K562 (cell line): ENCODE measurements at regions not wholly inside any gene's neighbourhood (a gene's known extent, or its start where the extent isn't known, plus 50 kb on each side); places are given as distances from the start of the nearest gene placed in this dataset.

Experiments
- CCNT2 ChIP-seq: IDR thresholded peaks from 2 replicates; pipeline ENCODE4 v1.6.1; 2011; ENCODE audit warnings: borderline replicate concordance, low read depth, mild to moderate bottlenecking, moderate library complexity, mixed read lengths, low read length; ENCODE audit not compliant: insufficient read length; ENCODE audit errors: extremely low read depth
- FOXJ3 ChIP-seq: sonication (generic); formaldehyde crosslinking; IDR thresholded peaks from 2 replicates; pipeline ENCODE4 v1.4.0; 2020; ENCODE audit warnings: mild to moderate bottlenecking, missing genetic modification reagents
- GTF2E2 ChIP-seq: fragments of 200-800 bp; sonication (Bioruptor generic); IDR thresholded peaks from 2 replicates; pipeline ENCODE4 v1.6.1; 2016; ENCODE audit warnings: missing genetic modification characterization, missing compliant biosample characterization
- HBP1 ChIP-seq: fragments of 450-650 bp; formaldehyde crosslinking; IDR thresholded peaks from 2 replicates; pipeline ENCODE4 v1.4.0; 2022; ENCODE audit warnings: missing genetic modification characterization
- HINFP ChIP-seq: fragments of 450-650 bp; conservative IDR thresholded peaks from 2 replicates; pipeline ENCODE4 v1.6.1; 2016; ENCODE audit warnings: missing genetic modification characterization, low read depth, mild to moderate bottlenecking, control low read depth, missing compliant biosample characterization
- HSF4 ChIP-seq: fragments of 250-450 bp; sonication (Bioruptor Pico); IDR thresholded peaks from 2 replicates; pipeline ENCODE4 v2.1.2; 2022; ENCODE audit warnings: mild to moderate bottlenecking, moderate library complexity, borderline replicate concordance
- IFI16 ChIP-seq: fragments of 250-450 bp; sonication (Bioruptor Pico); IDR thresholded peaks from 2 replicates; pipeline ENCODE4 v2.1.2; 2022; ENCODE audit warnings: mild to moderate bottlenecking, inconsistent platforms
- MYNN ChIP-seq, 2 experiments: sonication (generic); formaldehyde crosslinking in 1 of 2; IDR thresholded peaks; 2 replicates each; pipeline versions ENCODE4 v1.5.0 to v1.6.1; 2016 to 2020; ENCODE audit warnings: antibody characterized with exemption in 1 of 2, missing genetic modification reagents in 1 of 2
- NELFE ChIP-seq: IDR thresholded peaks from 2 replicates; pipeline ENCODE4 v1.6.1; 2011; ENCODE audit warnings: mild to moderate bottlenecking; ENCODE audit not compliant: insufficient read depth, insufficient read length
- NFRKB ChIP-seq: fragments of 450-650 bp; IDR thresholded peaks from 2 replicates; pipeline ENCODE4 v1.6.1; 2016; ENCODE audit warnings: low read depth
- PRPF4 ChIP-seq: fragments of 200-400 bp; formaldehyde crosslinking; IDR thresholded peaks from one replicate; pipeline ENCODE4 v1.6.1; 2017; ENCODE audit warnings: low read length, low read depth, mild to moderate bottlenecking; ENCODE audit not compliant: insufficient read depth, poor library complexity, severe bottlenecking
- PURB ChIP-seq: sonication (generic); formaldehyde crosslinking; IDR thresholded peaks from 2 replicates; pipeline ENCODE4 v1.9.0; 2021; ENCODE audit warnings: low read depth, mild to moderate bottlenecking, missing genetic modification reagents
- RB1 ChIP-seq: fragments of 450-650 bp; IDR thresholded peaks from 2 replicates; pipeline ENCODE4 v1.6.1; 2017; ENCODE audit warnings: low read depth, mild to moderate bottlenecking
- RBM25 ChIP-seq: fragments of 200-400 bp; formaldehyde crosslinking; IDR thresholded peaks from 2 replicates; pipeline ENCODE4 v1.6.1; 2018; ENCODE audit warnings: low read length, low read depth, moderate library complexity; ENCODE audit not compliant: severe bottlenecking
- SRF ChIP-seq, 2 experiments: fragments of 250-450, 450-650 bp in 1 of 2; sonication (Bioruptor Pico) in 1 of 2; sonication (generic) in 1 of 2; formaldehyde crosslinking; IDR thresholded peaks; 2 replicates each; pipeline versions ENCODE4 v1.5.0 to v1.5.1; 2020 to 2022; ENCODE audit warnings: mild to moderate bottlenecking in 1 of 2, missing genetic modification reagents in 1 of 2
- THRB ChIP-seq: fragments of 450-650 bp; formaldehyde crosslinking; conservative IDR thresholded peaks from 2 replicates; pipeline ENCODE4 v1.4.0; 2022; ENCODE audit warnings: mild to moderate bottlenecking, missing genetic modification characterization
- YBX1 ChIP-seq: fragments of 450-650 bp; IDR thresholded peaks from 2 replicates; pipeline ENCODE4 v1.7.1; 2016; ENCODE audit warnings: mild to moderate bottlenecking
- ZNF436 ChIP-seq: fragments of 250-450, 450-650 bp; sonication (Bioruptor Pico); formaldehyde crosslinking; IDR thresholded peaks from 2 replicates; pipeline ENCODE4 v1.7.0; 2020; ENCODE audit warnings: mild to moderate bottlenecking
- ZNF512 ChIP-seq: IDR thresholded peaks from 2 replicates; pipeline ENCODE4 v1.6.1; 2016; ENCODE audit warnings: missing genetic modification characterization, missing compliant biosample characterization
- ZNF583 ChIP-seq: fragments of 250-450 bp; sonication (Bioruptor Pico); IDR thresholded peaks from 2 replicates; pipeline ENCODE4 v1.4.0; 2020
- ZNF79 ChIP-seq: fragments of 250-450 bp; sonication (Bioruptor Pico); IDR thresholded peaks from 2 replicates; pipeline ENCODE4 v1.4.0; 2020; ENCODE audit warnings: low read depth, mild to moderate bottlenecking, moderate library complexity
- ZNF830 ChIP-seq: fragments of 250-450 bp; sonication (Bioruptor Pico); IDR thresholded peaks from 2 replicates; pipeline ENCODE4 v1.5.0; 2021; ENCODE audit warnings: mild to moderate bottlenecking

GRCh38 chr6:26205625-26206574 is 118.7 kb downstream of the HFE start (continued):
- no peak for TF ChIP-seq SRF (CRISPR knock-in tag; IDR thresholded peaks at IDR 0.05)
- TF ChIP-seq THRB (CRISPR knock-in tag): peak; percentile 8
- TF ChIP-seq HSF4 (CRISPR knock-in tag): no peak
- TF ChIP-seq YBX1: no peak
- peak; percentile 61; the same call in 1 of the 2 replicates for TF ChIP-seq NFRKB
- TF ChIP-seq ZNF79: no peak
- TF ChIP-seq PURB (CRISPR knock-in tag): no peak
- TF ChIP-seq ZNF830 (CRISPR knock-in tag): 0 out of 2 replicates have a peak, but pooled peaks have one; percentile 55
- TF ChIP-seq HBP1 (CRISPR knock-in tag): peak; percentile 6; the same call in 1 of the 2 replicates
- TF ChIP-seq MYNN (IDR thresholded peaks at IDR 0.05): 0 out of 2 replicates have a peak, but pooled peaks have one; percentile 29
- no peak for TF ChIP-seq MYNN (CRISPR knock-in tag; IDR thresholded peaks at IDR 0.05)
- no peak for TF ChIP-seq RB1
- no peak for TF ChIP-seq CCNT2
- TF ChIP-seq ZNF512 (tag): no peak
- peak; percentile 32; the same call in 1 of the 2 replicates for TF ChIP-seq ZNF436 (CRISPR knock-in tag)
- TF ChIP-seq ZNF583 (CRISPR knock-in tag): no peak
- TF ChIP-seq GTF2E2 (tag): peak; percentile 79
- TF ChIP-seq RBM25: no peak
- peak; percentile 52 for TF ChIP-seq HINFP (tag)
- TF ChIP-seq PRPF4: no peak
- TF ChIP-seq NELFE: no peak
- TF ChIP-seq IFI16 (CRISPR knock-in tag): no peak
- TF ChIP-seq FOXJ3: 0 out of 2 replicates have a peak, but pooled peaks have one; percentile 28
